ENCODE measurements at regions not wholly inside any gene's neighbourhood (a gene's known extent, or its start where the extent isn't known, plus 50 kb on each side); places are given as distances from the start of the nearest gene placed in this dataset.
"Not testable (repeated sequence)": the region's sequence is repeated elsewhere in the genome, so short reads cannot be mapped to it uniquely, and the experiment has no call there.

GRCh38 chr5:165407352-165407751, 1901.9 kb downstream of the MAT2B start:
- no peak for DNase-seq (ENCODE audit: low spot score)

- DNase-seq (ENCODE audit: low spot score), result no peak
Measured at GRCh38 chr5:165410476-165410875, 1905.1 kb downstream of the MAT2B start.

- DNase-seq (ENCODE audit: low spot score), result not testable (repeated sequence)
Measured at GRCh38 chr5:165411532-165411931, 1906.1 kb downstream of the MAT2B start.

- DNase-seq (ENCODE audit: low spot score), result no peak
Measured at GRCh38 chr5:165420493-165420892, 1915.1 kb downstream of the MAT2B start.

- no peak for DNase-seq (ENCODE audit: low spot score)
Measured at GRCh38 chr5:165423697-165424299, 1918.4 kb downstream of the MAT2B start.

GRCh38 chr5:165425594-165425993, 1920.2 kb downstream of the MAT2B start:
- no peak for DNase-seq (ENCODE audit: low spot score)

GRCh38 chr5:165448753-165449152, 1943.3 kb downstream of the MAT2B start:
- no peak for DNase-seq (ENCODE audit: low spot score)

- no peak for DNase-seq (ENCODE audit: low spot score)
Measured at GRCh38 chr5:165457859-165458481, 1952.6 kb downstream of the MAT2B start.

- no peak for DNase-seq (ENCODE audit: low spot score)
Measured at GRCh38 chr5:165459232-165459631, 1953.8 kb downstream of the MAT2B start.

- DNase-seq (ENCODE audit: low spot score), result no peak
Measured at GRCh38 chr5:165460911-165461310, 1955.5 kb downstream of the MAT2B start.

GRCh38 chr5:165477546-165477945, 1972.1 kb downstream of the MAT2B start:
- no peak for DNase-seq (ENCODE audit: low spot score)

GRCh38 chr5:165495829-165496380, 1990.5 kb downstream of the MAT2B start:
- no peak for DNase-seq (ENCODE audit: low spot score)

- no peak for DNase-seq (ENCODE audit: low spot score)
Measured at GRCh38 chr5:165497707-165498106, 1992.3 kb downstream of the MAT2B start.

- DNase-seq (ENCODE audit: low spot score), result no peak
Measured at GRCh38 chr5:165502893-165503691, 1997.7 kb downstream of the MAT2B start.

GRCh38 chr5:165504674-165505073, 1999.3 kb downstream of the MAT2B start:
- DNase-seq (ENCODE audit: low spot score), result no peak

GRCh38 chr5:165508286-165508685, 2002.9 kb downstream of the MAT2B start:
- no peak for DNase-seq (ENCODE audit: low spot score)

- DNase-seq (ENCODE audit: low spot score), result no peak
Measured at GRCh38 chr5:165508861-165509260, 2003.4 kb downstream of the MAT2B start.

- DNase-seq (ENCODE audit: low spot score), result no peak
Measured at GRCh38 chr5:165521816-165522610, 2016.6 kb downstream of the MAT2B start.

- no peak for DNase-seq (ENCODE audit: low spot score)
Measured at GRCh38 chr5:165525271-165525670, 2019.9 kb downstream of the MAT2B start.

GRCh38 chr5:165526357-165526756, 2020.9 kb downstream of the MAT2B start:
- no peak for DNase-seq (ENCODE audit: low spot score)

GRCh38 chr5:165527577-165527976, 2022.2 kb downstream of the MAT2B start:
- DNase-seq (ENCODE audit: low spot score), result no peak

- no peak for DNase-seq (ENCODE audit: low spot score)
Measured at GRCh38 chr5:165538065-165538464, 2032.6 kb downstream of the MAT2B start.

Data from hepatic stellate cell (primary cell).